H4 (cell line): ENCODE measurements at regions not wholly inside any gene's neighbourhood (a gene's known extent, or its start where the extent isn't known, plus 50 kb on each side); places are given as distances from the start of the nearest gene placed in this dataset.

Source experiments
- DNase-seq: peaks from one replicate; pipeline ENCODE4 v3.0.0-alpha.2; 2015; ENCODE audit warnings: low spot score

DNA sequence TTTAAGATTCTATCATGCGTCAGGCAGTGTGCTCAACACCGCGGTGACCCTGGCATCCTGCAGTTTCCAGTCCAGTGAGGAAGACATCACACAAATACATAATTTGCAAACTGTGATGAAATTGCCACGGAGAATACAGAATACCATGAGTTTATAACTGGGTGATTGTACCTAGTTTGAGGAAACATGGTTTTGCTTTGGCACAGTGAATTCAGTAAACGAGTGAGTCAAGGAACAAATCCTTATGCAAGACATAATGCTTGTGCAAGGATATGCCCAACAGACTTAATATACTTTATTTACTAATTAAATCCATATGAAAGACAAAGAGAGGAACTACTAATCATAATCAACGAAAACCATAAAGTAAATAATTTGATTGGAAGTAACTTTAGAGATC lies 311.8 kb upstream of the TMTC1 start:
- DNase-seq, result no peak

DNA sequence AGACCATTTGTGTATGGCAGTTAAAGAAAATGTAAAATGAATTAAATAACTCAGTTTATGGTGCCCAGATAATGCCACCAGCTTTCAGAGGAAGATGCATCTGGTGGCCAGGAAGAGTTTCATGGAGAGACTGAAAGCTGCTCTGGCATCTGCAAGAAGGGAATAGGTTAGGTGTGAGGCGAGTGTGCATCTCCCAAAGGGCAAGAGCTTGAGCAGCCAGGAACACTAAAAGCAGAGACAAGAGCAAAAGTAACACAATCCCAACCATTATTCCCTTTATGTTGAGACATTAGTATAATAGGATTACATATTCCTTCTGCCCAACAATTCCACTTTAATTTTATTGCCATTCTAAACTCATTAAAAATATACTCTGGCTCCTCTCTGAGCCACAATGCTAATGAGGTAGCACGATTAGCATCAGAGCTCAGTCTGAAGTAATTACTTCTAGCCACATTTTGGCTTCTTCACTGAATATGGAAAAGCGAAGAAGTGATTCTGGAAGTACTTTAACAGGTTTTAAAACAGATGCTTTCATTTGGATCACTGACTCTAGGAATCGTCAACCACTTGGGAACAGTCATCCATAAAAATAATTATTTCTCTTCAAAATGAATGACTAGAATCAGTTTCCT lies 309.4 kb upstream of the TMTC1 start:
- no peak for DNase-seq

DNA sequence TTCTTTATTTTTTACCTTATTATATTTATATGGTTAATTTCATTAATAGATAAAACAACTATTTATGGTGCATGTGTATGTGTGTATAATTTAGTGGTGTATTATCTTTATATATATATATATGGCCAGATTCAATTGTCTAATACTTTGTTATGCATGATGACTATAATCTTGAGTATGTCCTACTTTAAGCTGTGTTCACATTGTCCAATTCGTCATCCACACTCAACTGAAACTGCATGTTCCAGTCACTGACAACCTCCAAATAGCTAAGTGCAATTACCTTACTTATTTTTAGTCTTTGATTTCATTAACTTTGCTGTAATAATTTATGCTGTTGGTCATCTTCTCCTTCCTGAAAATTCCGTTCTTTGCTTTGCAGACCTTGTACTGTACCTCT lies 306.5 kb upstream of the TMTC1 start:
- no peak for DNase-seq

DNA sequence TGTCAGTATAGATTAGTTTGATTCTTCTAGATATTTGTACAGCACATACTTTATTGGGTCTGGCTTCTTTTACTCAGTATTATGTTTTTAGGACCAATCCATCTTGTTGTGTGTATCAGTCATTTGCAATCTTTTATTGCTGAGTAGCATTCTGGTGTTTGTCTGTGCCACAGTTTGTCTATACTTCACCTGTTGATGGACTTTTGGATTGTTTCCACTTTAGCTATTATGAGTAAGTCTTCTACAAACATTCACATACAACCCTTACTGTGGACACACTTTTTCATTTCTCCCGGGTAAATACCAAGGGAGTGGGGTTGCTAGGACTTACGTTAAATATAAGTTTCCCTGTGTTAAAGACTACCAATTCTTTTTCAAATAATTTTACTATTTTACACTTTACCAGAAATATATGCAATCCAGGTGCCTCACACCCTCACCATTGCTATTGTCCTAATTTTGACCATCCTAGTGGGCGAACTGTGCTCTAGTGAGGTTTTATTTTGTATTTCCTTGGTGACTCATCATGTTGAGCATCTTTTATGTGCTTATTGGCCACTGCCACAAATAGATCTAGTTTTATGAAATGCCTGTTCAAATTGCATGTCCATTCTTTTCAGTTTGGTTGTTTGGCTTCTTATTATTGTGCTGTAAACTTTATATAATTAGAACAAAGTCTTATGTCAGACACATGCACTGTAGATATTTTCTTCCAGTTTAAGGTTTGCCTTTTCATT lies 304.7 kb upstream of the TMTC1 start:
- DNase-seq, result no peak

DNA sequence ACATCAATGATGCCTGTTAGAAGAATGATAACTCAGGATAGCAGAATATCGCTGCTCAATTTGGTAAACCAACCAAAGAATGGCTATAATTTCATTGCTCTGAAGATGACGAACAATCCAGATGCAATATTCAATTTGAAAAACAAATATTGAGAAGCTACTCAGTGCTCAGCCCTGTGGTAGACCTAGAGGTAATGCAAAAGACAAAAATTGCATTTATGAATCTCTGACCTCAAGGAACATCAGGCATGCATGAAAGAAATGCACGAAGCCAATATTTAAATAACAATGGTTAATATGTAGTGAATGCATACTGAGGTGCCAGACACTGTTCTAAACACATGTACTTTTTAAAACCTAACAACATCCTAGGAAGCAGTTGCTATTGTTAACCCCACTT lies 298.6 kb upstream of the TMTC1 start:
- no peak for DNase-seq

DNA sequence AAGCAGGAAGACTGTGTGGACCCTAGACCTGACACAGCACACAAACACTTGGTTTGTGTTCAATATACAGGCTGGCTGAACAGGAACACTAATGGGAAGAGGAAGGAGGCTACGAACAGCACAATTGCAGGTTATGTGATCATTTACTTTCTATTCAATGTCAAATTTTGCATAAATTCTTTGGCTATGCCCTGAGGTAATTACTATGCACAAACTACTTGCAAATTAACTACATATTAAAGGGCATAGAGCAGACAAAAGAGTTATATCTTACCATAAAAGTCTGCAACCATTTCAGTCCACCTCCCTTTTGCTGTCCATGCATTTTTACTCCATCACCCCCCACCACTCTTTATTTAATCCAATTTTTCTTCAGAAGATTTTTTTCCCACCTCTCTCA lies 291.2 kb upstream of the TMTC1 start:
- no peak for DNase-seq

DNA sequence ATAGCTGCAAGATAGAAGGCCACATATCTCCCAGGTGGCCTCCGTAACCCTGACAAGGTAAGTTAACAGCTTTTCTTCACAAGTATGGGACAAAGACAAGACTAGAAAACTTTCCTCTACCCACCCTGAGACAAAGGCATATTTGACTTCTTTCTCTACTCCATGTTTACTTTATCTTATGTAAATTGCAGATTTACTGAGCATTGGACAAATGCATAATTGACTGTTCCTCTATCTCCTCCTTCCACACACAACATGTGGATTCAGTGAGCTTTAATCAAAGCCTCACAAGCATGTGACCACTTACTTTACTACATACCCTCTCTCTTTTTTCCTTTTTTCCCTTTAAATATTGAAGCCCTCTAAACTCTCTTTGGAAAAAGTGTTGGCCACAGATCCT lies 289.1 kb upstream of the TMTC1 start:
- no peak for DNase-seq

DNA sequence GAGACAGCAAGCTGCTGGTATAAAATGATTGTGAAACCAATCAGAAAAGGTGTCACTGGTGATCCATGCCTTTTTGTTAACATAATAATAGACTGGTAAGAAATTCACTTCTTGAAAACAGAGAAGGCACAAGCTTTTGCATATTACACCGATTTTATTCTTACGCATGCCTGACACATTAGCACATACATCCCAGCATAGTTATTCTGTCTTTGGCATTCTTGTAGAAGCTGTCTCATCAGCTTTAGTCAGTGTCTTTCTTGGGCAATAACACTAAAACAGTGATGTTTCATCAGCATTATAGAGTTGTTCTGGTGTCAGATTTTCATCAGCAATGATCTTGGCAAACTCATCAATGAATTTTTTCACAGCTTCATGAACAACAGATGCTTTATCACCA lies 283.4 kb upstream of the TMTC1 start:
- no peak for DNase-seq

DNA sequence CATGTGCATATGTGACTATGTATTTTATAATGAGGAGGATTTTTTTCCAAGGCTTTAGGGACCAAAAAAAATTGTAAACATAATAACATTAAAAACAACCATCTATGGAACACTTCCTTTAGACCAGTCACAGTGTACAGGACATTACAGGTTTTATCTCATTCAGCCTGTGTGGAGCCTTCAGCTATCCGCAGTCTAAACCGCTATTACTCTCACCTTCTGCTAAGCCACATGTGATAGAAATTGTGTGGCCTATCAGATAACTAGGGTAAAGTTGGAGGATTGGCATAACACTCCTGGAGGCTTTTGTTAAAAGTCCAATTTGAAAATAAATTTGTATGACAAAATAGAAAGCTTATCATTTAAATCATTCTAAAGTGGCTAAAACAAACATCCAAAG lies 281.2 kb upstream of the TMTC1 start:
- no peak for DNase-seq

DNA sequence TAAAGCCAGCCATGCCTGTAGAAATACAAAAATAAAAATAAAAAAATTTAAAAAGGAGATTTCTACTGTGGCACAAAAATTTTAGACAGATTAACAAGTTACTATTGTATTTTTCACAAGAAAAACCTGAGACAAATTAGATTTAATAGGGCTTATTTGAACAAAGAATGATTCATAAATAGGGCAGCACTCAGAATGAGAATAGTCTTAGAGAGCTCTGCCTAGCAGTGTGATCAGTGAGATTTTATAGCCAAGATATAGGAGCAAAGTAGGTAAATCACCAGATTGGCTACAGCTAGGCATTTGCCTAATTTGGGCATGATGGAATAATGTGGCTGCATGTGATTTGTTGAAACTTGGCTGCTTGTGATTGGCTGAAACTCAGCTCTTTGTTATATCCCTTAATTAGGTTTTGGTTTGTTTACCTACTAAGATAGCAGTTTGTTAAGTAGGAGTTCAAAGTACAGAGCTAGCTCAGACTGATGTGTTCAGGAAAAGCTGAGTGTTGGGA lies 279.7 kb upstream of the TMTC1 start:
- no peak for DNase-seq

DNA sequence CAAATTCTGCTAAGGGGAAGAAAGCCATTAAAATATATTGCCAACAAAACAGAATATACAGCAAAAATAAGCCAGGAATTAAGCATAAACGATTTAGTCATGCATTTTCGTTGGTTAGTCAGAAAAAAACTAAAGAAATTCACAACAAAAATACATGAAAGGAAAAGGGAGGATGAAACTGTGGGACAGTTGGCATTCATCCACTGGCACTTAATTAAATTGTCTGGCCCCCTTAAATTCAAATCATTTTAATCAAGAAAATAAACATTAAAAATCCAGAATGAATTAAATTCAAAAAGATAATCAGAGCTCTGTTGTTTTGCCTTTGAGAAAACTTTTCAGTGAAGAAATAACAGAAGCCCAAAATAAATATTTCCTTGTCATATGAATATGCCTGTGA lies 264.6 kb upstream of the TMTC1 start:
- no peak for DNase-seq

DNA sequence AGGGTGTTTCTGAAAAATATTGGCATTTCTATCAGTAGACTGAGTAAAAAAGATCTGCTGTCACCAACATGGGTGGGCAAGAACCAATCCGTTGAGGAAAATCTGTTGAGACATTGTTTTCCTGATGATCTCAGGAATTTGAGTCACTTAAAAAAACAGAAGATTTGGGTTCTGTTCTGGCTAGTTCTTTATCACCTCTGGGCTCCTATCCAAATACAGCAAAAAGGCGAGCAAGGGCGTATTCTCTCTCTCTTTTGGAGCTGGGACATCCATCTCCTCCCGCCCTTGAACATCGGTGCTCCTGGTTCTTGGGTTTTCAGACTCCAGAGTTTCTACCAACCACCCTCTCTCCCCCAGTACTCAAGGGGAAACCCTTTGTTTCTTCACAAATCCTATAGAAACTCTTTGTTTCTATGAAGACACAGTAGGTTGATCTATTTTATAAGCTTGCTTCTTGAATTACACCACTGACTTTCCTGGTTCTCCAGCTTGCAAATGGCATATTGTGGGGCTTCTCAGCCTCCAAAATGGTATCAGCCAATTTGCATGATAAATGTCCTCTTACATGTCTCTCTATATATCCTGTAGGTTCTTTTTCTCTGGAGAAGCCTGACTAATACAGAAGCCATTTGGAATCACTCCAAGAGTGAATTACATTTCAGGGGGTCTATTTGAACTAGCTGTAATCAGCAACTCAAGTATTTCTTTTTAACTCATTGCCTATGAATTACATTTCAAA lies 263.9 kb upstream of the TMTC1 start:
- DNase-seq, result no peak

DNA sequence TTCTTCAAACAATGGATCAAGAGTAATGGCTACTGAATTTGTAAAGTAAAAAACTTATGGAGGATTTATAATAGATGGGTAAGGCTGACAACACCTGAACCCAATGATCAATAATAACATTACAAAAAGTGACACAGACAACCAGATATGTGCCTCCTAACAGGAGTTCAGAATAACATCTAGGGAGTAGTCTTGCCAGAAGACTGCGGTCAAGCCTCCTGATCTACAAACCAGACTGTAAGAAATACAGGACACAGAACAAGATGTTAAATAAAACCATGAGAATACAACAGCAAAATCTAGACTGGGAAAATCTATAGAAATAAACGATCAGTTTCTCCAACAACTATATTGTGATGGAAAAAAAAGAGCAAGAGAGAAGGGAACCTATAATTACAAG lies 262.6 kb upstream of the TMTC1 start:
- no peak for DNase-seq

DNA sequence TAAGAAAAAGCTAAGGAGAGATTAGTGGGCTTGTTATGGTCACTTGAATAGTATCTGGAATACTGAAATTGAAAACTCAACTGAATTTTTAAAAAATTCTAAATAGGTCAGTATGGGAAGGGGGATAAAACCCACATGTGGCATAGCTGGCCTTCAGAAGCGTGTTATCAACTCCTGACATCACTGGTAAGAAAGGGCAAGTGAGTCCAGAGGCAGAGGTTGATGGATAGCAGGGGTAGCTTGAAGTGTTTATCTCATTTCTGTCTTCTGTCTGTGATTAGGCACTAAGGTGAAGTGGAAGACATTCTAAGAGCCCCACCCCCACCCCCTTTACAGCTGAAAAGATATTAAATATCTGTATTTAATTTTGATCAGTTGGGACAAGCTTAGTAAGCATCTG lies 261.4 kb upstream of the TMTC1 start:
- DNase-seq, result no peak

DNA sequence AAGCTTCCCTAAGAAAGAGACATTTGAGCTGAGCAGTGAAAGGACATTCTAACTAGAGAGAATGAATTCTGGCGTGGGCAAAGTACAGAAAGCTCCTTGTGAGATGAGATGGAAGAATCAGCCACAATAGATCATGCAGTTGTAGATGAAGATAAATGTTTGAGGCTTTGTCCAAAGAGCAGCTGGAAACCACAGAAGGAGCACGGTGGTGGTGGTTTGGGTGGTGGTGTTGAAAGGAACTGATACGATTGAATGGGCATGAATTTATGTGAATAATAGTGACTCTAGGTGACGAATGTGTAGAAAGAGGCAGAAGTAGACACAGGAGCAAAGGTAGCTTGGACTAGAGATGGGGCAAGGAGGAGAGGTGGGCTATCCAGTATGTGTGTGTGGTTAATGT lies 260.5 kb upstream of the TMTC1 start:
- no peak for DNase-seq

DNA sequence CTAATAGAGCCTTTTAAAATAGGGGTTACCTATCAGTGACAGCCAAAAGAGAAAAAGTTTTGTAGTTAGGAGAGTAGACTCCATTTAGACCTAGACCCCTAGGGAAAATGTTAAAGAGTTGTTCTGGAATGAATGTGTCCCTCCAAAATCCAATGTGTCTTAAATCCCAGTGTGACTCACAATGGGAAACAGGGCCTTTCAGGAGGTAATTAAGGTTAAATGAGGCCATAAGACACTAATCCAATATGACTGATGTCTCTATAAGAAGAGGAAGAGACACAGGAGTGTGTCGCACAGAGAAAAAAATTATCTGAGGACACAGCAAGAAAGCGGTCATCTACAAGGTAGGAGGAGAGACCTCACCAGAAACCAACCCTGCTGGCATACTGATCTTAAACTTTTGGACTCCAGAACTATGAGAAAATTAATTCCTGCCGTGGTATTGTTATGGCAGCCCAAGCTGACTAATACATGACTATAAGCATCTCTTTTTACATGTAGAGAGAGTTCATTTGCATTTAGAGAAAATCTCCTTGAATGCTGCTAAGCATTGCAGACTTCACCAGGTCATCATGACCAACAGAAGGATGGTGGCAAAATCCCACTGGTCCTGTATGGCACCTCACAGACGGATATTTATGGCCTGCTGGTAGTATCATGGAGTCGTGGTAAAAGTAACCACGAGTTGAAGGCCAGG lies 259.6 kb upstream of the TMTC1 start:
- no peak for DNase-seq

DNA sequence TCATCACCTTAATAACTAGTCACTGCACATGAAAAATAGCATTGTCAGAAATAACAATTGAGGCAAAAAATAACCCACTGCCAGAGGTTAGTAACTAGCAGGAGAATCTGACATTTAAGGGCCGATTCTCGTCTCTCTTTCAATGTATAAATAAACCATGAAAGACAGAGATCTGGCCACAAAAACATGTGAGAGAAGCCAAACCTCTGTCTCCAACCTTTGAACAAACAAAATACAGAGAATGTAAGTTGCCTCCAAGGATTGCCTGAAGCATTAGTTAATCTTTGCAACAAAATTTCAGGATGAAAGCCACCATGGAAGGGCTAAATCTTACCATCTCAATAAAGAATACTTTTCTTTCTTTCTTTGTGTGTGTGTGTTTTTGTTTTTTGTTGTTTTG lies 257.4 kb upstream of the TMTC1 start:
- DNase-seq, result no peak

DNA sequence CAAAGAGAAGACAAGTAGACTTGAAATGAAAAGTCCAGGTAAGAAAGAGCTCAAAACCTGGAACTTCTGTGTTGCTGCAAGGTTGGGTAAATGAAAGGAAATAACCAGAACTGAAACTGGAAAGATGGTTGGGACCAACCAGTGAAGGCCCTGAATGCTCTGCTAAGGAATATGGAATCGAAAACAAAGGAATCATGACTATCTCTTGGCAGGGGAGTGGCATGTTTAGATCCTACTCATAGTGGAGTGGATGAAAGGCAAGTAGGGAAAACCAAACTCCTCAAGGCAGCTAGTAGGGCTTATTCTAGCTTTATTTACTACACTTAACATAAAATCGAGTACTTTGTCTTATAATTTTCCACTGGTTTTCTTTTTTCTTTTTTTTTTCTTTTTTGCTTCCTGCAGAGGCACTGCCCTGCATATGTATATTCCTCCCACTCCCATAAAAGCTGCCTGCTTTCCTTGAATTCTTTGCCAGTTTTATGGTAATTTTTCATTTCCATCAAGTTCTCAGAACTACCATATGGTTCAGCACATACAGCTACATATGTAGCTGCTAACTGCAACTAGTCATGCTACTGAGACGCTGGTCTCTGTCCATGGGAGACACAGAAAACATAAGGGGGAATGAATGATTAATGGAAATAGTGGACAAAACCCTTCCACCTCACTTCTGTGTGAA lies 247.1 kb upstream of the TMTC1 start:
- DNase-seq, result no peak

DNA sequence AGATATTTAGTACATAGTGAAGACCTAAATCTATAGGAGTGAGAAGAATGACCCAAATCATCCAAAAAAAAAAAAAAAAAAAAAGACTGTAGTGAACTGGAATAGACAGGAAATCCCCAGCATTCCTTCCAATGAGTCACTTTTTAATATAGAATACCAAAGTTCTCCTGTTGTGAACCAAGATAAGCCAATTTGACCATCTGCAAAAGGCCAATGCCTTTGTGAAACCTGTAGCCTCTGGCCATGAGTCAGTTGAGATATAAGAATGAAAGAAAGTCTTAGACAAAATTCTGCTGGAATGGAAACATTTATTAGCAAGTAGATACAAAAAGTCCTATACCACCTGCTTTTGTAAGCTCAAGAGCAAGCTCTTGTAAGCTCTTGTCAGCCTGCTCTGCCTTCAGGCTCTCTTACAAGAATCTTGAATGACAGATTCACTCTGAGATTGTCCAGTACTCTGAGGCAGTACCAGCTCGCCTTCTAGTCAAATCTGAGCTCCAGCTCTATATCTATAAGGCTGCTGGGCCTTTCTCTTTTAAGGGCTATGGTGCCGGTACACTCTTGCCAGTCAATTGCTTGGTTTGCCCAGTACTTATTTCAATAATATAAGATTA lies 243.0 kb upstream of the TMTC1 start:
- peak; percentile 30 for DNase-seq

DNA sequence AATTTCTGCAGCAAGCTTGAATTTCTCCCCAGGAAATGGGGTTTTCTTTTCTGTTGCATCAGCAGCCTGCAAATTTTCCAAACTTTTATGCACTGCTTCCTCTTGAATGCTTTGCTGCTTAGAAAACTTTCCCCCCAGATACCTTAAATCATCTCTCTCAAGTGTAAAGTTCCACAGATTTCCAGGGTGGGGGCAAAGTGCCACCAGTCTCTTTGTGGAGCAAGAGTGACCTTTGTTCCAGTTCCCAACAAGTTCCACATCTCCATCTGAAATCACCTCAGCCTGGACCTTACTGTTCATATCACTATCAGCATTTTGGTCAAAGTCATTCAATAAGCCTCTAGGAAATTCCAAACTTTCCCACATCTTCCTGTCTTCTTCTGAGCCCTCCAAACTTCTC lies 241.6 kb upstream of the TMTC1 start:
- no peak for DNase-seq

DNA sequence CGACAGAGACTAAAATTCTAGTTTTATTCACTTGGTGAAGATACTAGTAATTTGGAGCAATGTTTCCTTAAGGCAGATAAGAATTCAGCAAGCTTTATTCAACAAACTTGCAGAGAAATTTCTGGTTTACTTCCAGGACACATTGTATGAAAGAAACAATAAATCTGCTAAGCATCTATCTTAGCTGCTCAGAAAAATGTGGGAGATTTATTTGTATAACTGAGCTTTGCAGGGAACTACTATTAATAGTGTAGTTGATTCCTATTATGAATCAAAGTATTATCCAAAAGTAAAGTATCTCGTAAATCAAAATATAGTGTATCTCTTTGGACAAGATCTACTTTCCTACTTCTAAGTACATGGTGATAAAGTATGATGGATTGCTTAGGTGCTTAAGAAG lies 239.4 kb upstream of the TMTC1 start:
- DNase-seq, result no peak
